ENCODE measurements at regions not wholly inside any gene's neighbourhood (a gene's known extent, or its start where the extent isn't known, plus 50 kb on each side); places are given as distances from the start of the nearest gene placed in this dataset.
"Not testable (repeated sequence)": the region's sequence is repeated elsewhere in the genome, so short reads cannot be mapped to it uniquely, and the experiment has no call there.

DNA sequence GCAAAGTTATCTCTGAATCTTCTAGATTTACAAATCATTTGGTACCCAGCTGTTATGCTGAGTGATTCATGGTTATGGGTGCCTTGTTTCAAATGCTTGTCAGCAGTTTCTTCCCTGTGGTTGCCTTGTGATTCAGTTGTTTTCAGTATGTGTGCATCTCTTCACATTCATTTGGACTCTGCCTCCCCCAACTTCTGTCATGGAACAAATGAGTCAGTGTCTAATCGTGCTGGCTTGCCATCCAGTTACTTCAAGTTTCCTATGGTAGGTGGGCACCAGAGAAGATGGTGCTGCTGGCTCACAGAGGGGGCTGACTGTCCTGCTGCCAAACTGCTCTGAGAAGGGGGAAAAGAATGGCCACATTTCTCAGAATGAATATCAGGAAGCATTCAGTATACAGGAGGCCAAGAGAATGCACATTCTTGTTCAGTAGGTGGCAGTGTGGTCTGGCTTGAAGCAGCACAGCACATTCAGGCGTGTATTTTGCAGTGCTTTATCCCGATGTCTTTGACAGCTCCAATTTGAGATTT lies 260.9 kb downstream of the GLUD2 start:
- peak; percentile 50 to 68 for DNase-seq

DNA sequence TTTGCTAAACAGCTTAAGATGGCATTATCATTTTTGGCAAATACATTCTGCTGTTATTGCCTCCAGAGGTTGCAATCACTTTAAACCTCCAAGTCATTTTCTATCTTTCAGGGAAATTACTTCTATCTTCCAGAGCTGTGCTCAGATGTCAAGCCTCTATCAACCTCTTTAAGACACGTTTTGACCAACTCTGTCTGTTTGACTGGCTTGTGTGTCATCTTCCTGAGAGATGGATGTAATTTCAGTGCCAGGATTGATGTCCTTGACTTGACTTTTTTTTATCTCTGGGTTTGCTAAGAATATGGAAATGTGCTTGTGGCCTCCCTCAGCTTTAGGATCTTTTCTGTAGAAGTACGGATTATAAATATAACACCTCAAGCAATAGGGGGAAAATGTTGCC lies 263.4 kb downstream of the GLUD2 start:
- DNase-seq: no peak

DNA sequence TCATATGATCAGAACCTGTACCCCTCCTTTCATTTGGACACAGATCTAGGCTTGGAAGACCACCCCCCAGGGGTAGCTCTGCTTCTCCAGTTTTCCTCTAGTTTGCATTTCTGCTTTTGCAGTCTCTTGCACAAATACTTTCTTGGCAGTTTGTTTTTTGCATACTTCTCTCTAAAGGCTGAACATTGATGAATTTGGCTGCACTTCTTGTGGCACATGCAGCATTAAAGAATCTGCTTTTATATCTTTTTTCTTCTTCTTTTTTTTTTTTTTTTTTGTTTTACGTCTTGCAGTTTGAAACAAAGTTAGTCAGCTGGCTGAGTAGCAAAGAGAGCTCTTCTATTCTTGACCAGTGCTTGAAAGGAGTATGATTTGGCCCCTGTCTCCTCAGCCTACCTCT lies 273.0 kb downstream of the GLUD2 start:
- no peak for DNase-seq

DNA sequence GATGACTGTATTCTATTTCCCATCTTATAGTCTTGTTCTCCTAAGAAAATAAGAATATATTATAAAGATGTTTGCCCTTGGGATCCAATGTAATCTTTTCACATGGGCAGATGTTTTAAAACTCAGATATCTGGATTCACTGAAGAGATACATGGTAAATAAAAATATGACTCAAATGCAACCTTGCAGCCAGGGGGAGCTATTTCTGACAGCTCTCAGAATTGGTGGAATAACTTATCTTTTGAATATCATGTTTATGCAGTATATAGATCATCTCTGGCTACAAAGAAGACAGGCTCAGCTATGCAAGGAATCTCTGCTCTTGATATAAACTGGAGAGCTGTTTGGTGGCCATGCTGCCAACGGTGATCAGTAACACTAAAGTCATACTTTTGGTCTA lies 274.7 kb downstream of the GLUD2 start:
- no peak for DNase-seq

DNA sequence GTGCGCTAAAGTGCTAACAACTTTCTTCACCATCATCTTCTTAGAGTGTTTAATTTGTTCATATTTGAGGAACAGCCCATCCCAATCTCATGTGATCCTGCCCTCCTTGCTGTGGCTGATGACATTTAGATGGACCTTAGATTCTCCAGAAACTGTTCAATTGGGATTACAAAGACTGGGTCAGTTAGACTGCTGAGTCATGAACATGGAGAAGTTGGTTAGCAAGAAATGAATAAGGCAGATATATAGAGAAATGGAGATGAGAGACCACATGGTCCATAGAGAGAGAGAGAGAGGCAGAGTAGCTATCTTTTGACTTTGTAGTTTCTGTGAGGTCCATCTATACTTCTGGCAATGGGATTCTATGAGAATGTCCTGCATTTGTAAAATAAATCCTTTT lies 275.9 kb downstream of the GLUD2 start:
- no peak for DNase-seq

DNA sequence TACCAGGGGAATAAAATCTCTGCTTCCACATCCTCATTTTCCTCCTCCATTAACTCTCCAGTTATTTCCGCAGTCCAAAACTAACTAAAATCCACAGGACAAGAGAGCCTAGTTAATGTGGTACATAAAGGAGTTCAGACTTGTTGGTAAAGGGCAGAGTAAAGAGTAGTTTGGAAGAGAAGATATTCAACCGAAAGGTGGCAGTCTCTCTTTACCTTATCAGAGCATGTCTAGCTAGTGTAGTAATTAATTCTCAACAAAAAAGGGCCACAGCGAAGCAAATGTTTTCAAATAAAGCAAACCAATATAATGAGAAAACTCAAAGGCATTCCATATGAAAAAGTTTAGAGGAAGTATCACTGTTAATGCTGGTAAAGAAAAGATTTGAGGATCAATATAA lies 286.5 kb downstream of the GLUD2 start:
- no peak for DNase-seq

DNA sequence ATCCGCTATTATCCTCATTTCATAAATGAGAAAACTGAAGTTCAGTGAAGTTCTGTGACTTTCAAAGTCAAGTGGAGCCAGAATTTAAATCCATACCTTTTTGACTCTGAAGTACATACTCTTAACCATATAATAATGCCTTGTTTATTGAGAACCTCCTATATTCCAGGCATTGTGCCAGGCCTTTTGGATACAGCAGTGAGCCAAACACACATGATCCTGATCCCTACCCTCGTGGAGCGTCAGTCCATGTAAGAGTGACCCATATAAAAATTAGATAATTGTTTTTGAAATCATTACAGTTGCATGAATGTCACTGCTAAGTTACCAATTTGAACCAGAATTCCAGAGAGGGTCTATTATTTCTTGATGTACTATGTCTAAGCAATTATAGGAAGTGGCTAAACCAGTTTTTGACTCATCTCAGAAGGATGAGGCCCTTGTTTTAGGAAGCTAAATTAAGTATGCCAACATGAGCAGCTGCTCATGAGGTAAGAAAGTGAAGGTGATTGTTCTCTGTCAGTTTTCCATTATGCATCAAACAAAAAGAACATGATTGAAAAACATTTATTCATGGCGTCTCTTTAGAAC lies 289.5 kb downstream of the GLUD2 start:
- DNase-seq: no peak

DNA sequence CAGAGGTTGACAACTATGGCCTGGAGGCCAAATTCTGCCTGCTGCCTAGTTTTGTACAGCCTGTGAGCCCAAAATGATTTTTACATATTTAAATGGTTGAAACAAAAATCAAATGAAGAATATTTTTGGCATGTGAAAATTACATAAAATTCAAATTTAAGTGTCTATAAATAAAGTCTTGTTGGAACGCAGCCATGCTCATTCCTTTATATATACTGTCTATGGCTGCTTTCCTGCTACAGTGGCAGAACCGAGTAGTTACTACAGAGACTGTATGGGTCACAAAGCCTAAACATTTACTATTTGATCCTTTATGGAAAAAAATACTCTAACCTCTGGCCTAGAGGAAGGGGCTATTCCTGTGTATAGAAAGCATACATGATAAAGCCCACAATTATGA lies 290.4 kb downstream of the GLUD2 start:
- no peak for DNase-seq

DNA sequence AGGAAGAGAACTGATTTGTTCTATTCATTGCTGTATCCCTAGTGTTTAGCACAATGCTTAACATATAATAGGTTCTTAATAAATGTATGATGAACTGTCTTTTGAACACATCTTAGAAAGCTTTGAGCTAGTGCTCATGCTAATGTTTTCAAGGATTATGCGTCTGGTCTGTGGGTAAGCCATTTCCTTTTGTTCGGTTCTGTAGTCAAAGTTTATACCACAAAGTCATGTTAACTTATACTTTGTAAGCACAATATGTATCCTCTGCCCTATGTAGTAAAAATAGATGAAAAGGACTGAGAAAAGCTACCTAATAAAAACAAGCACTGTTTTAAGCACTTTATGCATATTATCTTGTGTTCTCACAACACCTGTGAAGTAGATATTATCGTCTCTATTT lies 301.9 kb downstream of the GLUD2 start:
- no peak for DNase-seq

DNA sequence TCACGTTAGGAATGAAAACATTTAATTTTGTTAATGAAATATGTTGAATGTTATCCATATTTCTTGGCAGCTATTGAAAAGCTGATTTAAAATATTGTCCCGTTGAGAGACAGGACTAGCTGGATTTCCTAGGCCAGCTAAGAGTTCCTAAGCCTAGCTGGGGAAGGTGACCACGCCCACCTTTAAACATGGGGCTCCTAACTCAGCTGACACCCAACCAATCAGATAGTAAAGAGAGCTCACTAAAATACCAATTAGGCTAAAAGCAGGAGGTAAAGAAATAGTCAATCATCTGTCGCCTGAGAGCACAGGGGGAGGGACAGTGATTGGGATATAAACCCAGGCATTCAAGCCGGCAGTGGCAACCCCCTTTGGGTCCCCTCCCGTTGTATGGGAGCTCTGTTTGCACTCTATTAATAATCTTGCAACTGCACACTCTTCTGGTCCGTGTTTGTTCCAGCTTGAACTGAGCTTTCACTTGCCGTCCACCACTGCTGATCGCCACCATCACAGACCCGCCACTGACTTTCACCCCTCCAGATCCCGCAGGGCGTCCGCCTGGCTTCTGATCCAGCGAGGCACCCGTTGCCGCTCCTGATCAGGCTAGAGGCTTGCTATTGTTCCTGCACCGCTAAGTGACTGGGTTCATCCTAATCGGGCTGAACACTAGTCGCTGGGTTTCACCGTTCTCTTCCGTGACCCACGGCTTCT lies 308.9 kb downstream of the GLUD2 start:
- DNase-seq: no peak

DNA sequence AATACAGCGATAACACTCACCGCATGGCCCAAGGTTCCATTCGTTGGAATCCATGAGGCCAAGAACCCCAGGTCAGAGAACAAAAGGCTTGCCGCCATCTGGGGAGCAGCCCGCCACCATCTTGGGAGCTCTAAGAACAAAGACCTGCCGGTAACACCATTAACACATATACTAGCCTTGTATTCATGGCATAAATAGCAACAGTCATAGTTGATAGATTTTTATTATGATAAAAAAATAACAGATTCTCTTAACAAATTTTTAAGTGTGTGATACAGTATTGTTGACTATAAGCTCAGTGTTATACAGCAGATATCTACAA lies 309.4 kb downstream of the GLUD2 start:
- DNase-seq: no peak

DNA sequence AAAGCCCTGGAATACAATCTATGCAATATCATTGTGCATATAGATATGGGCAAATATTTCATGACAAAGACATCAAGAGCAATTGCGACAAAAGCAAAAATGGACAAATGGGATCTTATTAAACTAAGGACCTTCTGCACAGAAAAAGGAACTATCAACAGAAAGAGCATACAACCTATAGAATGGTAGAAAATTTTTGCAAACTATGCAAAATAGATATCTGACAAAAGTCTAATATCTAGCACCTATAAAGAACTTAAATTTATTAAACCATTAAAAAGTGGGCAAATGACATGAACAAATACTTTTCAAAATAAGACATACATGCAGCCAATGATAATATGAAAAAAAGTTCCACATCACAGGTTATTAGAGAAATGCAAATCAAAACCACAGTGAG lies 312.9 kb downstream of the GLUD2 start:
- no peak for DNase-seq

DNA sequence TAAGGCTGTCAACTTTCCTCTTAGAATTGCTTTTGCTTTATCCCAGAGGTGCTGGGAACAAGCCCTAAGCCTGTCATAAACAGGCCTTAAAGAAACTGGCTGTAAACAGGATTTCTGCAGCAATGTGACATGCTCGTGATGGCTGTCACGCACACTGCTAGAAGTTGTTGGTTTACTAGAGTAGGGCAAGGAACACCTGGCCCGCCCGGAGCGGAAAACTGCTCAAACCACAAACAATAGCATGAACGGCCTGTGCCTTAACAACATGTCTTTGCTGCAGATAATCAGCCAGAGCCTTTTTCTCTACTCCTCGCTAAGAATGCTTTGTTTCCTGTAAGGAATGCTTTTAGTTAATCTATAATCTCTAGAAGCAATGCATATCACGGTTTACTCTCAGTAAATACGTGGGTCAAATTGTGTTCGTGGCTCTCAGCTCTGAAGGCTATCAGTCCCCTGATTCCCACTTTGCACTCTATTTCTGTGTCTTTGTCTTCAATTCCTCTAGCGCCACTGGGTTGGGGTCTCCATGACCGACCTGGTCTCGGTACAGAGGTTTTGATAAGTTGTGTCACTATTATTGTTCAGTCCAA lies 318.3 kb downstream of the GLUD2 start:
- DNase-seq: no peak

DNA sequence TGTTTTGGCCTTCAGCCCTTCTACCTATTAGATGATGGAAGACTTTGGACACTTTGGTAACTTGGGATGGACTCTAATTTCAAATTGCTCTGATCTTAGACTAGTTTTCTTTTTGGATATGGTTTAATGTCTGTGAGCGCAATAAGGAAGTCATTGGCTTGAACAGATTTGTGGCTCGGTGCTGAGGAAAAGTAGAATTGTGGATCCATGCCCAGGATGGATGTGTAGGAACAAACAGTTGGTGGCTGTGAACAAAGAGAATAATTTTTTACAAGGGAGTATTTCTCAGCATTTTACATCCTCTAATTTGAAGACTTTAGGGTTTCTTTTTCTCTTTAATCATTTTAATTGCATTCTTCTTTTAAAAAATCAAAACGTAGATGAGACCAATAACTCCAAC lies 327.1 kb downstream of the GLUD2 start:
- no peak for DNase-seq

DNA sequence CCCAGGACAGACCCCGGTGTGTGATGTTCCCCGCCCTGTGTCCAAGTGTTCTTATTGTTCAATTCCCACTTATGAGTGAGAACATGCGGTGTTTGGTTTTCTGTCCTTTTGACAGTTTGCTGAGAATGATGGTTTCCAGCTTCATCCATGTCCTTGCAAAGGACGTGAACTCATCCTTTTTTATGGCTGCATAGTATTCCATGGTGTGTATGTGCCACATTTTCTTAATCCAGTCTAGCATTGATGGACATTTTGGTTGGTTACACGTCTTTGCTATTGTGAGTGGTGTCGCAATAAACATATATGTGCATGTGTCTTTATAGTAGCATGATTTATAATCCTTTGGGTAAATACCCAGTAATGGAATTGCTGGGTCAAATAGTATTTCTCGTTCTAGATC lies 334.5 kb downstream of the GLUD2 start:
- DNase-seq: not testable (repeated sequence)

DNA sequence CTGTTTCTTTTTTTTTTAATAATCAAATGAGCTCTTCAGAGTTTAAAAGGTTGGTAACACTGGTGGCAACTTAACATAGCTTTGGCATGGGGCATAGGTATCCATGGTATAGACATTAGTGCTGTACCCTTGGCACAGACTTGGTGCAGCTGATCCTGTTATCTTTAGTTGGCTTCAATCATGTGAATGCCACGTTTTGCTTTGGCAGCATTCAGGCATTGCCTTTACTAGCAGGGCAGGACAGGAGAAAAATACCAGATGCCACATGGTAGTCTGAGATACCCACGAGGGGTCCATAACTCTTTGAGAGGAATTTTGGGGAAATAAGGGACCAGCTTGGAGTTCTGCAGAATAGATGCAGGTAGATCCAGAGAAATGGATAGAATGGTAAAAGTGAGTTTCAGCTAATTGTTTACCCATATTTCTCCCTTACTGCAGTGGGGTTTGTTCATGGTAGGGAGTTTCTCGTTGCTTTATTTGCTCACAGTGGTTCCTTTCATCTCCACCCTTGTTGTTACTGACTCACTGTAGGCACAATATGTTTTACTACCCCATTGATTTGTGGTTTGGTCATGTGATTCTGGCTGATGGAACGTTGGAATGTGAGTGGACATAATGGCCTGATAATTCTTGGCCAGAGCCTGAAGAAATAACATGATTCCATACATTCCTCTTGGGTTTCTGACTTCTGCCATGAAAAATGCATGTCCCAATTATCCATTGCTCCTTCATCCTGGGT lies 342.7 kb downstream of the GLUD2 start:
- DNase-seq: no peak

DNA sequence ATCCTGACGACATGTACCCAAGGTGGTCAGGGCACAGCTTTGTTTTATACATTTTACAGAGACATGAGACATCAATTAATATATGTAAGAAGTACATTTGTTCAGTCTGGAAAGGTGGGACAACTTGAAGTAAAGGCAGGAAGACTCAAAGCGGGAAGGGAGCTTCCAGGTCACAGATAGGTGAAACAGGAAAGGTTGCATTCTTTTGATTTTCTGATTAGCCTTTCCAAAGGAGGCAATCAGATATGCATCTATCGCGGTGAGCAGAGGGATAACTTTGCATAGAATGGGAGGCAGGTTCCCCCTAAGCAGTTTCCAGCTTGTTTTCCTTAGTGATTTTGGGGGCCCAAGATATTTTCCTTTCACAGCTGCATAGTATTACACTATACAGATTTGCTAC lies 358.4 kb downstream of the GLUD2 start:
- DNase-seq: no peak

DNA sequence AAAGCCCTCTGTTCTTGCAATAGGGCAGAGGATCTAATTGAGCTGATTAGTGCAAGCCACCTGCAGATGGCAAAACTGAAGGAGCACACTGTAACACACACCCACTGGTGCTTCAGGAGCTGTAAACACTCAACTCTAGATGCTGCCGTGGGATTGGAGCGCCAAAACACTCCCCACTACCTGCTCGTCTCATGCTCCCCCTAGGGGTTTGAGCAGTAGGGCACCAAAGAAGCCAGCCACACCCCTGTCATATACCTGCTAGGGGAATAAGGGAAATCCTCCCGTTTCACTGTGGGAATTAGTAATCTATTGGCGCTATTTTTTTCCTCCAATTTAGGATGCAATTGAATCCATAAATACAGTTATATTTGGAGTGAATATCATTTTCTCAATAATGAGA lies 360.2 kb downstream of the GLUD2 start:
- DNase-seq: no peak

DNA sequence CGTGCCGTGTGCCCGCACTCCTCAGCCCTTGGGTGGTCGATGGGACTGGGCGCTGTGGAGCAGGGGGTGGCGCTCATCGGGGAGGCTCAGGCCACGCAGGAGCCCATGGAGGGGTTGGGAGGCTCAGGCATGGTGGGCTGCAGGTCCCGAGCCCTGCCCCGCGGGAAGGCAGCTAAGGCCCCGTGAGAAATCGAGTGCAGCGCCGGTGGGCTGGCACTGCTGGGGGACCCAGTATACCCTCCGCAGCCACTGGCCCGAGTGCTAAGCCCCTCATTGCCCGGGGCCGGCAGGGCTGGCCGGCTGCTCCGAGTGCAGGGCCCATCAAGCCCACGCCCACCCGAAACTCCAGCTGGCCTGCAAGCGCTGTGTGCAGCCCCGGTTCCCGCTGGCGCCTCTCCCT lies 384.1 kb downstream of the GLUD2 start:
- not testable (repeated sequence) for DNase-seq

DNA sequence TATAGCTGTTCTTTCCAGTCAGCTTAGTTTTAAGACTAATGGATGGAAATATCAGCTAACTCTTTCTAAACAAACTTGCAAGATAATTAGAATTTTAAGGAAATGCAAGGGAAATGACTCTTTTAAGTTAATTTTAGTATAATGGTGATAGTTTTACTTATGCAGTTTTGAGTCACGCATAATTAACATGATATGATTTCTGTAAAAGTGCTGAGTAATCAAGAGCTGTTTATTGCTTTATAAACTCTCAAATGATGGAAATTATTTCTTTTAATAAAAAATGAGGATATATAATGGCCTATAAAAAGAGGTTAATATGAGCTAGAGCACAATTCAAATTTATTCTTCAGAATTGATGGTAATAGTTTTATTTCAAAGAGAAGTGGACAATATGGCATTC lies 385.9 kb downstream of the GLUD2 start:
- DNase-seq: no peak

DNA sequence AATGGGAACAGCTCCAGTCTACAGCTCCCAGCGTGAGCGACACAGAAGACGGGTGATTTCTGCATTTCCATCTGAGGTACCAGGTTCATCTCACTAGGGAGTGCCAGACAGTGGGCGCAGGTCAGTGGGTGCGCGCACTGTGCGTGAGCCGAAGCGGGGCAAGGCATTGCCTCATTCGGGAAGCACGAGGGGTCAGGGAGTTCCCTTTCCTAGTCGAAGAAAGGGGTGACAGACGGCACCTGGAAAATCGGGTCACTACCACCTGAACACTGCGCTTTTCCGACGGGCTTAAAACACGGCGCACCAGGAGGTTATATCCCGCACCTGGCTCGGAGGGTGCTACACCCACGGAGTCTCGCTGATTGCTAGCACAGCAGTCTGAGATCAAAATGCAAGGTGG lies 390.3 kb downstream of the GLUD2 start:
- not testable (repeated sequence) for DNase-seq

DNA sequence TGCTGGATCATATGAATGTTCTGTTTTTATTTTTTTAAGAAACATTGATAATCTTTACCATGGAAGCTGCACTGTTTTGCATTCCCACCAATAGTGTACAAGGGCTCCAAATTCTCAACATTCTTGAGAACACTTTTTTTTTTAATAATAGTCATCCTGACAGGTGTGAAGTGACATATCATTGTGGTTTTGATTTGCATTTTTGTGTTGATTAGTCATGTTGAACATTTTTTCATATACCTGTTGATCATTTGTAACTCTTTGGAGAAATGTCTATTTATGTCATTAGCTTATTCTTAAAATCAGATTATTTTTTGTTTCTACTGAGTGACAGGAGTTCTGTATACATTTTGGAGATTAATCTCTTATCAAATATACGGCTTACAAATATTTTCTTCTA lies 408.5 kb downstream of the GLUD2 start:
- no peak for DNase-seq

DNA sequence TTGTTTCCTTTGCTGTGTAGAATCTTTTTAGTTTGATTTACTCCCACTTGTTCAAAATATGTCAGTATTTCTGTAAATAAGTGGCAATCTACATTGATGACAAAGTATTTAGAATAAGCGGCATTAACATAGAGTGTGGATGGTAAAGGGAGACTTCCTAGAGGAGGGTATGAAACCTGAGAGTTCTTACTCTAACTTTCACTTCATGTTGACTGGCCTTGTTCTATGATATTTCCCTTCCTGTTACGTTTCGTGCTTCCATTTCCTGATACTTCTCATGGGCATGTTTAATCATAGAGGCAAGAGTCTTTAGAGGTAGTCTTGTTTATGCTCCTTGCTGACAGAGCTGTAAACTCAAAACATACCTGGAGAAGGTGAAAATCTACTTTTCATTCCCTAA lies 408.9 kb downstream of the GLUD2 start:
- no peak for DNase-seq

DNA sequence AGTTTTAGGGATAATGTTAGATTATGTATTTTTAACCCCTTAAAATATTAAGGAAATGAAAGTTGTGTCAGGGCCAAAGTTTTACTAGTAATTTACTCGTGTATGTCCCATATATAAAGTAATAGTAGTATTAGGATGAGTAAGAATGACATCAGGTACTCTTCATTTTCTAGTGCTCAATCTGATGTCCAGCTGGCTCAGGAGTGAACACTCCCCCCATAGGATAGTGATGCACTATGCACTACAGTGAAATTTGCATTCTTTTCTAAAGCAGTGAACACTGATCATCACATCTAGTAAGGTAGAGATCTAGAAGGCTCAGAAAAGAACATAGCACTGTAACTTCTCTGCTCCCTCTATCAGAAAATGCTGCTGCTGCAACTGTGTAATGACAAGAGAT lies 409.7 kb downstream of the GLUD2 start:
- no peak for DNase-seq
